HG02884 (cell line): ENCODE measurements at regions not wholly inside any gene's neighbourhood (a gene's known extent, or its start where the extent isn't known, plus 50 kb on each side); places are given as distances from the start of the nearest gene placed in this dataset.
A peak's percentile ranks its signal among the peaks of the same experiment; 100 is the strongest.

Experiments
- ATAC-seq: cut with Tn5 transposase; IDR thresholded peaks from one replicate; pipeline ENCODE4 v1.9.1; 2021; ENCODE audit warnings: mild to moderate bottlenecking, moderate library complexity; ENCODE audit not compliant: unreplicated experiment

- ATAC-seq = no peak
These were observed 228.8 kb downstream of the SMARCA2 start for GRCh38 chr9:2243666-2244555.

GRCh38 chr9:2247340-2247739, 232.2 kb downstream of the SMARCA2 start:
- ATAC-seq = no peak

- no peak for ATAC-seq
These were observed 233.7 kb downstream of the SMARCA2 start for GRCh38 chr9:2248768-2249265.

GRCh38 chr9:2253636-2254580, 238.8 kb downstream of the SMARCA2 start:
- ATAC-seq = no peak

- ATAC-seq = no peak
These were observed 240.0 kb downstream of the SMARCA2 start for GRCh38 chr9:2255128-2255527.

GRCh38 chr9:2257248-2257929, 242.2 kb downstream of the SMARCA2 start:
- ATAC-seq = no peak

- ATAC-seq = no peak
These were observed 245.5 kb downstream of the SMARCA2 start for GRCh38 chr9:2260417-2261306.

GRCh38 chr9:2261421-2262103, 246.4 kb downstream of the SMARCA2 start:
- no peak for ATAC-seq

GRCh38 chr9:2262386-2263071, 247.4 kb downstream of the SMARCA2 start:
- ATAC-seq = no peak

GRCh38 chr9:2263111-2263510, 248.0 kb downstream of the SMARCA2 start:
- no peak for ATAC-seq

- no peak for ATAC-seq
These were observed 248.5 kb downstream of the SMARCA2 start for GRCh38 chr9:2263665-2264064.

GRCh38 chr9:2264081-2264480, 248.9 kb downstream of the SMARCA2 start:
- ATAC-seq = no peak

GRCh38 chr9:2267181-2267745, 252.1 kb downstream of the SMARCA2 start:
- ATAC-seq = no peak

- ATAC-seq = no peak
These were observed 254.6 kb downstream of the SMARCA2 start for GRCh38 chr9:2269778-2270177.

- ATAC-seq = no peak
These were observed 255.4 kb downstream of the SMARCA2 start for GRCh38 chr9:2270565-2270964.

- peak; percentile 95 for ATAC-seq
These were observed 256.3 kb downstream of the SMARCA2 start for GRCh38 chr9:2271426-2271825.

- ATAC-seq = no peak
These were observed 259.6 kb downstream of the SMARCA2 start for GRCh38 chr9:2274762-2275161.

- ATAC-seq = no peak
These were observed 261.1 kb downstream of the SMARCA2 start for GRCh38 chr9:2276296-2276695.
